AG08396 (cell line): ENCODE measurements at regions not wholly inside any gene's neighbourhood (a gene's known extent, or its start where the extent isn't known, plus 50 kb on each side); places are given as distances from the start of the nearest gene placed in this dataset.

Source experiments
- DNase-seq: peaks from one replicate; pipeline ENCODE4 v3.0.0; 2012; ENCODE audit warnings: low spot score, mixed read lengths

DNA sequence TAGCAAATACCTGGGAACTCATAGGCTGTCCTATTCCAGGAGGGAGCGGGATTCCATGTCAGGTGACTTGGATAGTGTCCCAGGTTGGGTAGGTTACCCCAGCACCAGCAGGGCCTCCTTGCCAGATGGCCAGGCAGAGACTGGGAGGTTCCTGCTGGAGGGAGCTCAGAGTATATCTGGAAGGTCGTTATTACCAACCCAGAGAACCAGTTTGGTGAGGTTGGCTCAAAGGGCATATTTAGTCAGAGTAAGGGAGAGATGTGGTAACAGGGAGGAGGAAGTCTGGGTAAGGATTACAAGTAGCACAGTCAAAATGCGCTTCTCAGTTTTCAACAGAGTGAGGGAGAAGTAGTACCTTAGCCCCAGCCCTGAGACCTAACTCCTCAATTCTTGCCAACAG, 53.3 kb upstream of the LNX1 start:
- DNase-seq = no peak
